Activated T-cell treated with anti-CD3 and anti-CD28 coated beads for 24 hours (primary cell): ENCODE measurements at regions not wholly inside any gene's neighbourhood (a gene's known extent, or its start where the extent isn't known, plus 50 kb on each side); places are given as distances from the start of the nearest gene placed in this dataset.

ENCODE experiments used
- DNase-seq: peaks from one replicate; pipeline ENCODE4 v3.0.0-alpha.2; 2020; ENCODE audit warnings: low read depth

DNA sequence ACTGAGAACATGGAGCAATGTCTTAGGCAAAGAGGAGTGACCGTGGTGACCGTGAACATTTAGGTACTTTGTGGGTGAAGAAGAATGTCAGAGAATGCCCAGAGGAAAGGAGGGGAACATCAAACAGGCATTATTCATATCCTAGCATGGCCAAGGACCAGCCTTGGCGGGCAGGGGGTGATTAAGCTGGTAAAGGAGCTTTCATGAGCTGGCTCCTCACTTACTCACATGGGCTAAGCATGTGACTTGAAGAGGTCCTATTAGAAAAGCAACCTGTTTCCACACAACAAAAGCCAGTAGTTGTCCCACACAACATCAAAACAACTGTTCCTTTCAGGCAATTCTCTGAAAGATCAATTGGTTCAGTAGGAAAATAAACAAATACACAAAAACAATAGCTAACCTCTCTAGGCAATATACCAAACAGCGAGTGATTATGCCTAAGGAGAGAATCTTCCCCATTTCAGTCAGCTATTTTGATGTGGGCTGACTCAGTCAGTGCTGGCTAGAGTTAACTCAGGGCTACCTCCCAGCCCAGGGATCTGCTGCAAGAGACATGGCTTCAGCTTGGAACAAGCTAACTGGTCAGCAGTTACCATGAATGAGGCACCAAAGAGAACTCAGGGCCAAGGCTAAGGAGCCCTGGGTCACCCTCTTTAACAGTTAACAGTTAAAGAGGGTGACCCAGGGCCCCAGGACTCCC is 283.5 kb downstream of the ARHGAP12 start:
- no peak for DNase-seq

DNA sequence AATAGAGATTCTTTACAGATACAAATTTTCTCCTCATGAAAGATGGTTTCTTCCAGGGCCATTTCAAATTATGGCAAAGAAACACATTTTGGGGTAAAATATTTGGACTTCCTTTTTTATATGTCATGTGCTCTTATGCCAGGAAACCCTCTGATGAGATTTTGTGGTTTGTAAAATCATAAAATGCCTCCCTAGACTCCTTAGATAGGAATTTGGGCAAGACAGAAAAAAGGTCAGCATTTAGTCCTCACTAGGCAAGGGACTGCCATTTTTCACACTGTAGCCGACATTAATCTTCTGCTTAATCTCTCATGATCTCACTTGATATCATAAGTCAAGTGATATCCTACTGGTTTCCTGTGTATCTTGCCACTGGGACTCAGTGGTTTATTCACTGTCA is 286.4 kb downstream of the ARHGAP12 start:
- DNase-seq = no peak

DNA sequence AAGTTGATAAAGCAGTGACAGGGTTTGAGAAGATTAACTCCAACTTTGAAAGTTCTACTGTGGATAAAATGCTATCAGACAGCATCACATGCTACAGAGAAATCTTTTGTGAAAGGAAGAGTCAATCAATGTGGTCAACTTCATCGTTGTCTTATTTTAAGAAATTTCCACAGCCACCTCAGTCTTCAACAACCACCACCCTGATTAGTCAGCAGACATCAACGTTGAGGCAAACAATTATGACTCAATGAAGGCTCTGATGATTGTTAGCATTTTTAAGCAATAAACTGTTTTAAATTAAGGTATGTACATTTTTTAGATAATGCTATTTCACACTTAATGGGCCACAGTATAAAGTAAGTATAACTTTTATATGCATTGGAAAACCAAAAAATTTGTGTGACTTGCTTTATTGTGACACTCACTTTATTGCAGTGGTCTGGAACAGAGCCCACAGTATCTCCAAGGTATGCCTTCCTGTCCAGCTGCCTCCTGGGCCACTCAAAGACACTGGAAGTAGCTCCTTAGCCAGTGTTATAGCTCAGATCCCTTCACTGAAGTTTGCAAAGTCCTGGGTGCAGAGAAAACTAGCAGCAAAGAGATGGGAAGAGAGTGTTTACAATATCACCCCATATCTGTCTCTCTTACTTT is 293.1 kb downstream of the ARHGAP12 start:
- no peak for DNase-seq

DNA sequence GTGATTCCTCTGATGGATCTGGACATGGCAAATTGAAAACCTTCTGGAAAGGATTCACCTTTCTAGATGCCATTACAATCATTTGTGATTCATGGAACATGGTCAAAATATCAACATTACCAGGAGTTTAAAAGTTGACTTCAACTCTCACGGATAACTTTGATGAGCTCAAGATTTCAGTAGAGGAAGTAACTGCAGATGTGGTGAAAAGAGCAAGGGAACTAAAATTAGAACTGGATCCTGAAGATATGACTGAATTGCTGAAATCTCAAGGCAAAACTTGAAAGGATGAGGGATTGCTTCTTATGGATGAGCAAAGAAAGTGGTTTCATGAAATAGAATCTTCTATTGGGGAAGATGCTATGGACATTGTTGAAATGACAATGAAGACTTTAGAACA is 293.6 kb downstream of the ARHGAP12 start:
- no peak for DNase-seq

DNA sequence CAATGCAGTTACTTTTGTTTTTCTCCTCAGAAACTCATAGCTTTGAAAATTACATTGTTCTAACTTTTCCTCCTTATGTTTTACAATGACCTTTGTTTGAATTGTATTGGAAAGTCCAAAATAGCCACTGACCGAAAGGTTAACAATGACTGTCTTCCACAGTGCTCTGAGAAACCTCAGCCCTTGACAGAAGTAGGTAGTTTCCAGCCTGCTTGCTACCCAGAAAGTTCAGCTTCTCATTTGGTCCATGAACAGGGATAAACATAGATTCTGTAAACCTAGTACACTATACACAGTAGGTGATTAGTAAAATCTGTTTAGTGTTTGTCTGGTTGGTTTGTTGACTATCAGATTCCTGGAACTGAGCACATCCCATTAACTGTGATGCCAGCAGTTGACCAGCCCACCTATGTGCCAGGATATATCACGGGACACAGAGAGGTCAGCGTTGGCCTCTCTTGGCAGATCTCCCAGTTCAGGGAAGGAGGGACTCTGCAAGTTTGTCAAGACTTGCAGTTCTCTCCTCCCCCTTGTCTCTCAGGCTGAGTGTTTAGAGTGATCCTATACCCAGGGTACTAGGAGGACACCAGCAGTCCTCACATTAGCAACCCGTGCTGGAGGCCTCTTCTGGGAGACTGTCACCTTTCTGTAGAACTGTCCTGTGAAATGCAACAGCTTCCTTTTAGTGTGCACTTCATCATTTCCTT is 297.6 kb downstream of the ARHGAP12 start:
- DNase-seq = no peak

DNA sequence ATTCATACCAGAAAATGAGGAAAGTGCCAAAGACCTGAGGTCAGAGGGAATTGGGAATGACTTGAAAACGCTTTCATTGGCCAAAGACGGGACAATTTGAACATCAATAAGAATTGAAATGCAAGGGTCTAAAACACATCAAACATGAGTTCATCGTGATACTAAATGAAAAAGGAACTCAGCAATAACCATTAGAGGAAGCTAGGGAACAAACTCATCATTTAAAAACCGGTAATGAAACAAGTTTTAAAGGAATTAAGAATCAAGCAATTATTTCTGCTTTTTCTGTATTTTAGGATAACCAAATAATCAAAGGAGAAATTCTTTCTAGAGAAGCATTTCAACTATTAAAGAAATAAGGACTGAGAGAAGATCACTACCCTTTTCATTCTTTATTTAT is 303.1 kb downstream of the ARHGAP12 start:
- DNase-seq = no peak

DNA sequence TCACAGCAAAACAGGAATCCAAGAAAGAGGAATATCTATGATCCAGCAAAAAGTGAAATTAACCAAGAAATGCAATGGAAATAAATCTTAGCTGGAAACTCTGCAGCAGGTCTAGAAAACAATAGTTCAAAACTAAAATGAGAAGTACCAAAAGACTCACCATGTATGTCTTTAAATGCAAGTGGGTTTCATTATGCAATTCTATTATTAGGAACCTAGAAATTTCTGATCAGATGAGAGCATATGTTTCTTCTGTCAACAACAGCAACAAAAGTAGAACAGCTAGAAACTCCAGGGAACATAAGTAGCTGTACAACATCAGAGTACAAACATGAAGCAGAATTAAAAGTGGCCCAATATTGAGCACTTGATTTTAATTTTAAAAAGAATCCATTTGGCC is 304.0 kb downstream of the ARHGAP12 start:
- no peak for DNase-seq

DNA sequence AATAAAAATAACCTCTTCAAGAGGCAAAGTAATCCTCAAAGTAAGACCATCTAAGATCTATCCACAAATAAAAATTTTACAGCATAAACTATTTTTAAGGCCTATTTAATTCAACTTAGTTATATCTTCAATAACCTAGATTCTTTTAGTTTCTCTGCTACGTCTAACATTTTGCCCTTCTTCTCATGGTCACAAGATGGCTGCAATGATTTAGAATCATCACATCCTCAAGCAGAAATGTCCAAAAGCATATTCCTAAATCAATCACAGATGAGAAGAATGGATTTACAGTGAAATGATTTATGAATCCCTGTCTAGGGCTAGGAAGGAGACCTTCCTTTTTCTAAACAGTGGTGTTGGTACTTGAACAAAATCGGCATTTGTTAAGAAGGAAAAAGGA is 304.7 kb downstream of the ARHGAP12 start:
- no peak for DNase-seq

DNA sequence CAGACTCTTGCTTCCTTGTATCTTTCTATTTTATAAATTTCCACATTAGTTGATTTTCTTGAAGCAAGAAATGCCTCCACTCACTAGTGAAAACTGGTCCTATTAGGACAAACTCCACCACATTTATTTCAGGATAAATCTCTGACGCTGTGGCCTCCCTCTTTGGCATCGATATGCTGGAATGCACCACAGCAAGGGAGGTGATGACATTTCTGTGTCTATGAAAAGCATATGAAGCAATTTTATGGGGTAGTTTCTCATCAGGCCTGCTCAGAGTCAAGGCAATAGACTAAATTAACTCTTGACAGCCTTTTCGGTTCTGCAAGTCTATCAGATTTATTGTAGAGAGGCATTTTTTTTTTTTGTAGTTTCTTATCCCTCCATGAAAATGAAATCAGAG is 304.4 kb downstream of the ZEB1 start:
- no peak for DNase-seq

DNA sequence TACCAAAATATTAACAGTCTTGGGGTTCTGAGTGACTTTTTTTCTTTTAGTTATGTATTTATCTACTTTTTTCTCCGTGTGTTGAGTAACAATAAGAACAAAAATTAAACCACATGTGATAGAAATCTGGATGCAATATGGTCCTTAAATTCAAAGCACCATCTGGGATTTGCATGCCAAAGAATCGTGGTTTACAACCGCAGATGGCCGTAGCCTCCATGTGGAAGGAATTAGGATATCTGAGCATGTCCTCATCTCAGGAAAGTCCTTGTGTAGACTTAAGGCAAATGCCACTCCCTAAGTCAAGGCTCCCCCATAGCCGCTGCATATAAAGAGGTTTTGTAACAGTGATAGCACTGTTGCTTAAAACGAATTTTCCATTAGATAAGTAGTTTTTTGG is 304.0 kb downstream of the ZEB1 start:
- no peak for DNase-seq

DNA sequence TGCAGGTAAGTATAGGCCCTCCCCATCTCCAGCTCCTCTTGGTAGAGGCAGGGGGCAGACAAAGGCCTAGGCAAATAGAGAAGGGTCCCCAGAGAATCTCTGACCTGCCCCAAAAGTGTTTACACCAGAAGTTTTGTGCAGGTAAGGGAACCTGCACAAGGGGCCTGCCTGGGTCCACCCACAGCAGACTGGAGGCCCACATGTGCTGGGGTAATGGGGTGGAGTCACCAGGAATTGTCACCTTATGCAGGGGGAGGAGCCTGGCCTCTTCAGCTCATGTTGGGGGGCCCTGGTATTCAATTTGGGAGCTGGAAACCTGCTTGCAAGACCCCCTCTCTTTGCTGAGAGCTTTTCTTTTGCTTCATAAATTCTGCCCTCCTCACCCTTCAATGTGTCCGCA is 302.7 kb downstream of the ZEB1 start:
- no peak for DNase-seq

DNA sequence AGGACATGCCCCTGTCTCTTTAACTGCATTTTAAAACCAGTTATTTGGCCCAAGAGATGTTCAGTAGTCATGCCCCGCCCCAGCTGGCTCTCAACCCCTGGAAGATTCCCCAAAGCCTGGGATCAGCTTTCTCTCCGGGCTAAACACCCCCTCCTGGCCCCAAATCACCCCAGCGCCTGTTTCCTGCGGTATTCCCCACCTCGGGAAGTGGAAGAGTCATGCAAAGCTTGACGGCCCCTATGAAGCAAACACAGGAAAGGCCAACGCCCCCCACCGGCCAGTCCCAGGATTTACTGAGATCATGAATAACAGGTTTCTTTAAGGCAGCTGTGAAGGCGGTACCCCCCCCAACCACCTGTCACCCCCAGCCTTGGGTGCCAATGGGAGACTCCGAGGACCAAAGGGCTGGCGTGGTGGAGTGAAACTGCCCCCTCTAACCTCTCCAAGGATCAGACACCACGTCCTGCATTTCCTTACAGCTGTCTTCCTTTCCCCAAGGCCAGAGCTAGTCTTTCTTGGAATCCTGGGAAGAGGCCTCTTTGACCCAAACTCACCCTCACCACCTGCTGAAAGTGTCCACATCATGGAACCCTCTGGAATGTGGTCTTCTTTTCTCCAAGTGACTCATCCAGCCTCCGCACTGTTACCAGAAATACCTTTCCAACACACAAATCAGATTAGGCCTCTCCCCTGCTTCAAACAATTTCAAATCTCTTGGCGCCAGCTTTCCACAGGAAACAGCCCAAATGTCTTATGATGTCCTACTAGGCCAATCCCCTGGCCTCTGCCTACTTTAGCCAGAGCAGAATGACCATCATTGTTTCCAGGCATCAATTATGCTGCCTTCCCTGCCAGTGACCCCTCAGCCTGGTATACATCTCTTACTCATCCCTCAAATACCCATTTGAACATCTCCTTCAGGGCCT is 301.5 kb downstream of the ZEB1 start:
- DNase-seq = no peak

DNA sequence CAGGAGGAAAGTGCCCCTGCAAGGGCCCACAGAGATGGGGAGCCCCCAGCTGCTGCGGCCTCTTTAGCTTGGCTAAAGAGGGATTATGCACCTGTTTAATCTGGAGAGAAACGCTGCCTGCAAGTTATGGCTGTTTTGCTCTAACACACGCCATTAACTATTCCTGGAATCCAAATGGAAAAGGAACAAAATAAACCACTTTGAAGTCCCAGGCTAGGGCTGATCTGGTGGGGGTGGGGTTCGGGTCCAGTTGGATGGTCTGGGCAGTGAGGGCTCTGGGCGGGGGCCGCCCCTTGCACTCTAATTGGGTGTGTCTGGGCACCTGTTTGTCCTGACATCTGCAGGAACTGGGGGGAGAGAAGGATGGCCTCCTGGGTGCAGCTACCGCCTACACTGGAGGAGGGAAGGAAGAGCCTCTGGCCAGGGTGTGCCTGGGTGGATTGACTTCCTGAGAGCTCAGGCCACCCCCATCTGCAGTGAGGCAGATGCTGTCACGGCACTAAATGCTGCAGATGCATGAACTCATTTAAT is 300.6 kb downstream of the ZEB1 start:
- no peak for DNase-seq

DNA sequence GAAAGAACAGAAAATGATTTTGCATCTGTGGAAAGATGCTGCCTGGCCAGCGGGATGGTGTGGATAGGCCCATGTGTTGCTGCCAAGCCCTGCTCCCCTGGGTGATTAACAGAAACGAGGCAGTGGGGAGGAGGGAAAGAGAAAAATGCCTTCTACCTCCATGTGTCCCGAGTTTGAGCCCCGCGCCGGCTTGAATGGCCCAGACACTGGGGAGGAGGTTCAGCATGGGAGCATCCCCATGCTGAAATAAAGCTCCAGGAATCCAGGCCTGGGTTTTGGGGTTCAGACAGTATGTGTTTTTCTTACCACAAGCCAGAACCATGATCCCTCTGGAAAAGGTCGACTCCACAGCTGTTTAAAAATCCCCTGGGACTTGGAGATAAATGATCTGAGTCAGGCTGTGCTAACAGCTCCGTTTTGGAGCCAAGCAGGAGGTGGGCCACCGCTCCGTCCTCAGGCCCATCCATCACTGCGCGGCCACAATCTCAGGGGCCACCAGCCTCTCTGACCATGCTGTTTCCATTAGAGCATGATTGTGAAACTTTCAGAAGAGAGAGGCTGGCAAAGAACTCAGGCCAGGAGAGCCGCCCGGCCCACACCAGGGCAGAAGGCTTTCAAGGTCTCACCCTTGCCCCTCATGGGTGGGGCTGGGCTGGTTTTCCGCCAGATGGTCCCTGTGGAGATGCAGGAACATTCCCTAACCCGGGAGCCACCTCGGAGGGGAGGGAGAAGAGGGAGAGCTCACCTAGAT is 299.7 kb downstream of the ZEB1 start:
- DNase-seq = no peak

DNA sequence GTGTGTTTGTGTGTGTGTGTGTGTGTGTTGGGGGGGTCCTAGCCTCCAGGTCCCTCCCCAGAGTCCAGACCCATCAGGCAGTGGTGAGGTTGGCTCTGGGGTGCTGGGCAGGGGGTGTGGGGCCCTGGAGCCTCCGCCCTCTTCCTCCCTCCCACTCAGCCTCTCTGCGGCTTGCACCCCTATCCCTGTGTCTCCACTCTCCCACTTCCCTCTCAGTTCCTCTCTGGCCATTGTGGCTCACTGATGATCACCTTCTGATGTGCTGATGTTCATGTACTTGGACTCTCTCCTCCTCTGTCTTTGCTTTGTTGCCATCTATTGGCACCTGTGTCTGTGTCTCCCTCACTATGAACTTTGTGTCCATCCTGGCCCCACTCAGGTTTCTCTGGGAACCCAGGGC is 298.7 kb downstream of the ZEB1 start:
- DNase-seq = no peak

DNA sequence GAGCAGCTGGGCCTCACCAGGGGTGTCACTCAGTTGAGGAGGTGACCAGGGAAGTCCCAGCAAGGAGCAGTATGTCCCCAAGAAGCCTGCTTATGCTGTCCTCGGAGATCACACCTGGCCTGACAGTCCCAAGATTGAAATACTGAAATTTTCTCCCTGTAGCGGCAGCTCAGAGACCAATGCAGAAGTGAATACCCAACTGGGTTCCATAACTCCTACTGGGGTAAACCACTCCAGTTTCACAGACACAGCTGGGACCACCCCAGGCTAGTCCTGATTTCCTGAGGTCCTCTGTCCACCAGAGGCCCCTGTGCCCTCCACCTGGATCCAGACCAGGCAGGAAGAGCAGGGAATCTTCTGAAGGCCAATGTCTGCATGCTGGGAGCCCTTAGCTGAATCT is 298.1 kb downstream of the ZEB1 start:
- no peak for DNase-seq

DNA sequence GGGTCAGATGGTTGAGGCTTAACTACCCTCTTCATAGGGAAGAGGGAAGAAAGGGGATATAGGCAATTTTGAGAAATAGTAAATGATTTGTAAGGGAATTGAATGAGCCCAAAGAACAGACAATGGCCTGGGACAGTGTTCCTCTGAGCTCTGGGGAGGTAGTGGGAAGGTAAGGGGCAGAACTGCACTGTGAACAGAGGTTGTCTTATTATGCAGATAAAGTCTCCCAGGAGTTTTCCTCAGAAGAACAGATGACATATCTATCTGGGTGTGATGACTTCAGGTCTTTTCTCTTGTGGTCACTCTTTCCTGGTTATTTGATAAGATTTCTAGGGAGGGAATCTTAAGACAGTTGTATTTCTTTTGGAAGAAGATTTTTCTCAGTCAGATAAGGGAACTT is 296.1 kb downstream of the ZEB1 start:
- no peak for DNase-seq

DNA sequence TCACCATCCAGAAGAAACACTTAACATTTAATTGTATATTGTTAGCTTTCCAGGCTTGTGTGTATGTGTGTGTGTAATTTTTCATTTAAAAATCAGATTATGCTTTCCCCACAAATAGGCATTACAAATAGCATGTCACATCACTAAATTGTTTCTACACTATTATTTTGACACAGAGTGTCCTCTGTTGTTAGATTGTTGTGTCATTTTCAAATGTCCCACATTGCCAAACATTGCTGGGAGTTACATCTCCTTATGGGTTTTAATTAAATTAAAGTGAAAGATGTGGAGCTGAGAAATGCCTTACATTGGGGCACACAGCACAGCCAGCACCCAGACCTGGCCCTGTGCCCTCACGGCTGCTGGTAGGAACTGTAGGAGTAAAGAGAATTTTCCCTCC is 295.6 kb downstream of the ZEB1 start:
- DNase-seq = no peak

DNA sequence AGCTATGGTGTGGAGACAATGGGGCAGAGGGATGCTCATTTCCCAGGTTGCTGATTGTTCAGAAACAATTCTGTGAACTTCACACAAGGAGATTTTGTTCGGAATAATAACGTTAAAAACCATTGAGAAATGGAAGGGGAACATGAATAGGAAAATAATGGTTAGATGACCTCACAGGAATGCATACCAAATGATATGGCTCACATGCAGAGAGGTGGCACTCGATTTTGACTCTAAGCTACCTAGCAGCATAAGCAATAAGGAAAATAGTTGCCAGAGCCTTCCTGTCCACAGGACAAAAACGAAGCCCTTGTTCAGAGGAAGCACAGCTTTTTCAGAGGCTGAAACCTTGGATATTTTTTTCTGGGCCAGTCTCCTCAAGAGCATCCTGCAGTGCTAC is 293.1 kb downstream of the ZEB1 start:
- no peak for DNase-seq

DNA sequence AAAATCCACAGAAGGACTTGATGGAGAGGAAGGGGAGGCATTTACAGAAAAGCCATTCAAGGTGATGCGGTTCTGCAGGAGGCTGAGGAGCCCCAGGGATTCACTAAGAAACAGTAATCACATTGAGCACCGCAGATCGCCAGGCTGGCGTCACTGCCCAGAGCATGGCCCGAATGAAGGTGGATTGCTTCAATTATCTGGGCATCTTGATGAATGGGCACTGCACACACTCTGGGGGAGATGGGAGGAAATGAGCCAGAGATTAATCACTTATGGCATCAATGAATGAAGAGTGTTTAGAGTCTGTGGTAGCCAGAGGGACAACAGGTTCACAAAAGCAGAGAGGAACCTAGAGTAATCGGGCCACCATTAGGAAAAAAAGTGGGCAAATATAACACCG is 292.1 kb downstream of the ZEB1 start:
- DNase-seq = no peak

DNA sequence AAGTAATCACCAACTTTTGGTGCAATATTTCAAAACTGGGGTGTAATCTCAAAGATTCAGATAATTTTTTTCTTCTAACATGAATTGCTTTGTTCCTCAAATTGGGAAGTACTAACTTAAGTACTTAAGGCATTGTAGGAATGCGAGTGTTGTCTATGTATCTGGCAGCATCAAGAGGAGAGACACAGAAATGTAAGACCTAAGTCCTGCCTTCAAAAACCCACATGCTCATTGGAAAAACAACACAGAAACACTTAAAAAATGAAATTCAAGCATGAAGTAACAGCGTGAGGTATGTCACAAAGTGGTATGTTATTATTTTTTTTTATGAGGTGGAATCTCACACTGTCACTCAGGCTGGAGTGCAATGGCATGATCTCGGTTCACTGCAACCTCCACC is 288.5 kb downstream of the ZEB1 start:
- DNase-seq = no peak
